Chondrocyte (in vitro differentiated cells): ENCODE measurements at regions not wholly inside any gene's neighbourhood (a gene's known extent, or its start where the extent isn't known, plus 50 kb on each side); places are given as distances from the start of the nearest gene placed in this dataset.
"Not testable (repeated sequence)": the region's sequence is repeated elsewhere in the genome, so short reads cannot be mapped to it uniquely, and the experiment has no call there.

Experiments used
- DNase-seq: peaks from one replicate; pipeline ENCODE4 v3.0.0; 2021; ENCODE audit warnings: mixed read lengths, low spot score
- H3K27ac Mint-ChIP-seq: one replicate; pipeline ENCODE4 v1.8.0; 2021; ENCODE audit warnings: mild to moderate bottlenecking, moderate library complexity, mixed read lengths; ENCODE audit not compliant: unreplicated experiment
- H3K27me3 Mint-ChIP-seq: 2 replicates; pipeline ENCODE4 v1.8.0; 2021; ENCODE audit warnings: low read depth, mixed read lengths
- H3K36me3 Mint-ChIP-seq: 2 replicates; pipeline ENCODE4 v1.8.0; 2021; ENCODE audit warnings: low read depth, mixed read lengths
- H3K4me1 Mint-ChIP-seq: 2 replicates; pipeline ENCODE4 v1.8.0; 2021; ENCODE audit warnings: low read depth, mild to moderate bottlenecking, mixed read lengths
- H3K4me3 Mint-ChIP-seq: one replicate; pipeline ENCODE4 v1.8.0; 2021; ENCODE audit warnings: mild to moderate bottlenecking, moderate library complexity, mixed read lengths; ENCODE audit not compliant: unreplicated experiment
- H3K9me3 Mint-ChIP-seq: 2 replicates; pipeline ENCODE4 v1.8.0; 2021; ENCODE audit warnings: low read depth, mixed read lengths
- TF ChIP-seq, protein P1 (sequence below): fragments of 200-600 bp; sonication (generic); IDR thresholded peaks from 2 replicates; pipeline ENCODE4 v1.5.0; 2021; ENCODE audit warnings: antibody characterized with exemption, mild to moderate bottlenecking, moderate library complexity

DNA sequence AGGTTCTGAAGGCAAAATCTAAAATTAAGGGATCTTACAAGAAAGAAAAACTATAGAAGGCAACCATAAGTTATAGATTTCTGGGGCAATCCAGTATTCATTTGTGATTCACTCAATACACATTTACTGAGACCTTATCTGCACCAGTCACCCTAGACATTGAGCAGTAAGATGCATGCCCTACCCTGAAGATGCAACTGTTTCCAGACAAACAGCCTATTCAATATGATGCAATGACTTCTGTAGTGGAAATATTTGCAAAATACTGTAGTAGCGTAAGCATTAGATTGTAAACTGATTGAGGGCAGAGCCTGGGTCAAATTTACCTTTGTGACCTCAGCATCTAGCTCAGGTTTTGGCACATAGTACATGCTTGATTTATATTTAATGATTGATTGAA, 256.2 kb upstream of the ACTBL2 start:
- Mint-ChIP-seq H3K36me3 (no peaks in the 10 kb centered on the region), H3K4me1 (peaks cover 41% of the 10 kb centered on the region), H3K9me3 (peaks cover 3% of the 10 kb centered on the region), H3K27ac (no peak overlapping the region), H3K27me3 (no peaks in the 10 kb centered on the region), H3K4me3 (no peak overlapping the region)
- no peak for DNase-seq
- TF ChIP-seq, protein P1, sequence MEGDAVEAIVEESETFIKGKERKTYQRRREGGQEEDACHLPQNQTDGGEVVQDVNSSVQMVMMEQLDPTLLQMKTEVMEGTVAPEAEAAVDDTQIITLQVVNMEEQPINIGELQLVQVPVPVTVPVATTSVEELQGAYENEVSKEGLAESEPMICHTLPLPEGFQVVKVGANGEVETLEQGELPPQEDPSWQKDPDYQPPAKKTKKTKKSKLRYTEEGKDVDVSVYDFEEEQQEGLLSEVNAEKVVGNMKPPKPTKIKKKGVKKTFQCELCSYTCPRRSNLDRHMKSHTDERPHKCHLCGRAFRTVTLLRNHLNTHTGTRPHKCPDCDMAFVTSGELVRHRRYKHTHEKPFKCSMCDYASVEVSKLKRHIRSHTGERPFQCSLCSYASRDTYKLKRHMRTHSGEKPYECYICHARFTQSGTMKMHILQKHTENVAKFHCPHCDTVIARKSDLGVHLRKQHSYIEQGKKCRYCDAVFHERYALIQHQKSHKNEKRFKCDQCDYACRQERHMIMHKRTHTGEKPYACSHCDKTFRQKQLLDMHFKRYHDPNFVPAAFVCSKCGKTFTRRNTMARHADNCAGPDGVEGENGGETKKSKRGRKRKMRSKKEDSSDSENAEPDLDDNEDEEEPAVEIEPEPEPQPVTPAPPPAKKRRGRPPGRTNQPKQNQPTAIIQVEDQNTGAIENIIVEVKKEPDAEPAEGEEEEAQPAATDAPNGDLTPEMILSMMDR, result no peak

DNA sequence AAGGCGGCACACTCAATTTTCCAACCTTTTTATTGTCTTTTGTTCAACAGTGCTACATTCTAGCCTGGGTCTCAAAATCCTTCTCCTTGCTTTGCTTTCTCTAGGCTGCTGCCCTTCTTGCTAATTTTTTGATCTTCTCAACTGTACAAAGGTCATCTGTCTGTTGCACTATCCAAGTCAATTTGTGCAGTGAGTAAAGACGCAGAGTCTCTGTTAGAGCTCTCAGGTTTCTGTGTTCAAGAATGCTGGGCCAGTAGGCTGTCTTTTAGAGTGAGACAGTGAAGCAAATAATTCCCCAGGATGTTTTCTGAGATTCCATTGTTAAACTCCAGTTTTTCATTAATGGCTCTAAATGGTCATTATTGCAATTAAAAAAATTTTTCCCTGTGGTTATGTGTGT, 255.7 kb upstream of the ACTBL2 start:
- Mint-ChIP-seq H3K36me3 (no peaks in the 10 kb centered on the region), H3K27ac (peak overlapping the region; percentile 52), H3K27me3 (no peaks in the 10 kb centered on the region), H3K9me3 (peaks cover 3% of the 10 kb centered on the region), H3K4me1 (peaks cover 41% of the 10 kb centered on the region), H3K4me3 (no peak overlapping the region)
- DNase-seq, result no peak
- TF ChIP-seq, protein P1, result no peak

DNA sequence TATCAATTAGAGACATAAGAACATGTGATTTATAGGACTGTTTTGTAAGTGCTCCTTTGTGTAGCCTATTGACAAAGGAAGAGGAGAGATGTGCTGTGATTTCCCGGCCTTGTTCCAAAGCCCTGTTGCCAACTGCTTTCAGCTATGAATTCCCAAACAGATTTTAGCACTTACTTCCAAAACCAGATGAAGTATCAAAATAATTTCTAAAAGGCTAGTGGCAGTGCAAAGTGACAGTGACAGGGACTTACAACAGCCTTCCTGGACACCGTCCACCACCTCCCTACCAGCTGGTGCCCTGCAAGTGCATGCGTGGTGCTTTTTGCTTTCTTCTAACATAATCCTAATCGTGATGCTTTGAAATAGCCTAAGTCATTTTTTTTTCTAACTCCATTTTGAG, 254.1 kb upstream of the ACTBL2 start:
- Mint-ChIP-seq H3K9me3 (peaks cover 3% of the 10 kb centered on the region), H3K27me3 (no peaks in the 10 kb centered on the region), H3K36me3 (no peaks in the 10 kb centered on the region), H3K4me1 (peaks cover 51% of the 10 kb centered on the region), H3K27ac (no peak overlapping the region), H3K4me3 (no peak overlapping the region)
- TF ChIP-seq, protein P1, result no peak
- DNase-seq, result no peak

DNA sequence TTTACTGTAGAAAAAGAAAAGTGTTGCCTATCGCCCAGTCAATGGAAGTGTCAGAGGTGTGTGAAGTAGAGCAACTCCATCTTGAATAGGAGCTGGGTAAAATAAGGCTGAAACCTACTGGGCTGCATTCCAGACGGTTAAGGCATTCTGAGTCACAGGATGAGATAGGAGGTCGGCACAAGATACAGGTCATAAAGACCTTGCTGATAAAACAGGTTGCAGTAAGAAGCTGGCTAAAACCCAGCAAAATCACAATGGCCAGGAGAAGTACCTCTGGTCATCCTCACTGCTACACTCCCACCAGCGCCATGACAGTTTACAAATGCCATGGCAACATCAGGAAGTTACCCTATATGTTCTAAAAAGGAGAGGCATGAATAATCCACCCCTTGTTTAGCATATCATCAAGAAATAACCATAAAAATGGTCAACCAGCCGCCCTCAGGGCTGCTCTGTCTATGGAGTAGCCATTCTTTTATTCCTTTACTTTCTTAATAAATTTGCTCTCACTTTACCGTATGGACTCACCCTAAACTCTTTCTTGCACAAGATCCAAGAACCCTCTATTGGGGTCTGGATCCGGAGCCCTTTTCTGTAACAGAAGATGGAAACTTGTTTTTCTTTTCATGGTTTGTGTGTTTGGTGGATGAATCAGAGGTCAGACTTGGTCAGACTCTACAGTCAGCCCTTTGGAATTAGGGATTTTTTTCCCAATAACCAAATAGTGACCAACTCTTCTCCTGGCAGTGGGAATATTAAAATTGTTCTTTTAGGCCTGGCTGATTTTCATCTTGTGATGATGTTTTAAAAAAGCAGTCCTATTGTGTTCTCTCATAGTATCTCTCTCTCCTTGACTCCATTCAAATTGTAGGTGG, 252.9 kb upstream of the ACTBL2 start:
- Mint-ChIP-seq H3K4me1 (peaks cover 49% of the 10 kb centered on the region), H3K27ac (peak overlapping the region; percentile 70)
- H3K36me3 Mint-ChIP-seq, H3K27me3 Mint-ChIP-seq, DNase-seq, H3K9me3 Mint-ChIP-seq, H3K4me3 Mint-ChIP-seq: not testable (repeated sequence)

DNA sequence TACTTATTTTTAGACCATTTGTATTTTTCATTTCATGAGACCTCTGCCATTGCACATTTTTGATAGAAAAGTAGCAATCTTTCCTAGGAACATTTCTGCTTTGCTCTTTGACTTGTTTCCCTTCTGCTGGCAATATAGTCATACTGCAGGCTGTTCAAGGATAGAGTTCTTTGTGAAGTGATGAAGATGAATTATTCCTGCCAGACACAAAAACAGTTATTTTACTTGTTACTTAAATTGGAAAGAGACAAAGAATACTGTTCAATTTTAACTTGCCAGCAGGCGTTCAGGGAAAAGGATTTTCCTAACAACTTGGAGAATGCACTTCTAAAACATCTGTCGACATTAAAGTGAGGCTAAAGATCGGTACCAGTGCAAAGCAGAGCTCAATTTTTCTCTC, 251.7 kb upstream of the ACTBL2 start:
- DNase-seq, result no peak
- Mint-ChIP-seq H3K27ac (no peak overlapping the region), H3K27me3 (no peaks in the 10 kb centered on the region), H3K4me3 (no peak overlapping the region), H3K9me3 (peaks cover 5% of the 10 kb centered on the region), H3K36me3 (peaks cover 3% of the 10 kb centered on the region), H3K4me1 (peaks cover 49% of the 10 kb centered on the region)
- TF ChIP-seq, protein P1, result peak; percentile 12

DNA sequence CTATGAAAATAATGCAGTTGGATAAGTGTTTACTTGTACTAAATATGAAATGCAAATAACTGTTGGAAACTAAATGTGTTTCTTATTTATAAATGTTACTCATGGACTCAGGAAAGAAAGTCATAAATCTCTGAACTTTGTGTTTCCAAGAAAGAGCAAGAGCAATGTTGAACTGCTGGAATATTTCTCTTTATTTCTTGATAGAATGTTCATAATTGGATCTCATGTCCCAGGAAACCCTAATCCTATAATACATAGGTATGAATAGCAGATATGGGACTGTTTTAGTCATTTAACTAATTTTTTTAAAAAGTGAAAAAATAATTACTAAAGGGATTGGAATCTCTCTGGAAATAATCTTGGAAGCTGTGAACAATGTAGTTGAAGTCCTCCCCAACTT, 245.0 kb upstream of the ACTBL2 start:
- Mint-ChIP-seq H3K4me1 (peaks cover 10% of the 10 kb centered on the region), H3K36me3 (peaks cover 3% of the 10 kb centered on the region), H3K27ac (no peak overlapping the region), H3K4me3 (no peak overlapping the region), H3K9me3 (peaks cover 15% of the 10 kb centered on the region), H3K27me3 (no peaks in the 10 kb centered on the region)
- TF ChIP-seq, protein P1, result no peak
- no peak for DNase-seq
